GM18951 (cell line): ENCODE measurements at regions not wholly inside any gene's neighbourhood (a gene's known extent, or its start where the extent isn't known, plus 50 kb on each side); places are given as distances from the start of the nearest gene placed in this dataset.

Source experiments
- POLR2A ChIP-seq: IDR thresholded peaks from 4 replicates; pipeline ENCODE4 v1.6.1; 2011; ENCODE audit warnings: mild to moderate bottlenecking; ENCODE audit not compliant: insufficient read length, insufficient read depth; ENCODE audit errors: extremely low read depth
- in situ Hi-C: fragments of 300-500 bp; cut with MboI; formaldehyde crosslinking; loops from one replicate; pipeline ENCODE4 v1.12.0; 2022; ENCODE audit warnings: low sequenced_read_pairs, mixed read lengths, inconsistent platforms; ENCODE audit not compliant: unreplicated experiment

GRCh38 chr3:59116233-59116537 lies 66.4 kb upstream of the CFAP20DC start:
- in situ Hi-C loops: no loop called here
- no peak for TF ChIP-seq POLR2A

GRCh38 chr3:59115364-59116232 lies 65.8 kb upstream of the CFAP20DC start:
- in situ Hi-C loops: no loop called here
- TF ChIP-seq POLR2A: no peak

- in situ Hi-C loops: no loop called here
- no peak for TF ChIP-seq POLR2A
Observed at GRCh38 chr3:59107856-59108815, 58.3 kb upstream of the CFAP20DC start.

GRCh38 chr3:59106085-59106648 lies 56.3 kb upstream of the CFAP20DC start:
- in situ Hi-C loops: no loop called here
- no peak for TF ChIP-seq POLR2A

- in situ Hi-C loops: no loop called here
- TF ChIP-seq POLR2A: no peak
Observed at GRCh38 chr3:59103552-59103951, 53.7 kb upstream of the CFAP20DC start.

GRCh38 chr3:59101231-59101736 lies 51.5 kb upstream of the CFAP20DC start:
- in situ Hi-C loops: no loop called here
- TF ChIP-seq POLR2A: no peak
